Eye (tissue), 1 donor: ENCODE measurements at regions not wholly inside any gene's neighbourhood (a gene's known extent, or its start where the extent isn't known, plus 50 kb on each side); places are given as distances from the start of the nearest gene placed in this dataset.
"Not testable (repeated sequence)": the region's sequence is repeated elsewhere in the genome, so short reads cannot be mapped to it uniquely, and the experiment has no call there.

Source experiments
- DNase-seq: peaks from one replicate; pipeline ENCODE4 v3.0.0-alpha.2; 2015

GRCh38 chr18:38244480-38244879 lies 678.9 kb upstream of the CELF4 start:
- DNase-seq: no peak

- DNase-seq: no peak
These were observed 677.7 kb upstream of the CELF4 start for GRCh38 chr18:38243291-38243690.

- no peak for DNase-seq
These were observed 676.1 kb upstream of the CELF4 start for GRCh38 chr18:38241736-38242135.

DNA sequence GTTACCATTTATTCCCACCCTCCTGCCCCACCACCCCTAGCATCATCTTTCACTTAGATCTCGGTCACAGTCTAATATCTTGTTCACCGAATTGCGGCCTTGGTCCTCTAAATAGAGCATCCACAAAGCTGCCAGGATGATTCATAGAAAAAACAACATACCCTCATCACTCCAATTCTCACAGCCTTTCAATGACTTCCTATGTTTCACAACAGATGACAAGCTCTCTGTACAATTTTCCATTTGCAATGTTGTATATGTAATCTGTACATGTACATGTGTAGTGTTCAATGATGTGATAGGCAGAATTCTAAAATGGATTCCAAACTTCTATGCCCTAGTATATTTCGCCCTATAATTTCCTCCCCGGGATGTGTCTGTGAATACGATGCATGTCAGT lies 675.6 kb upstream of the CELF4 start:
- no peak for DNase-seq

GRCh38 chr18:38239606-38240005 lies 674.0 kb upstream of the CELF4 start:
- no peak for DNase-seq

GRCh38 chr18:38237796-38238195 lies 672.2 kb upstream of the CELF4 start:
- no peak for DNase-seq

- DNase-seq: peak; percentile 41
These were observed 656.0 kb upstream of the CELF4 start for GRCh38 chr18:38221476-38222100.

DNA sequence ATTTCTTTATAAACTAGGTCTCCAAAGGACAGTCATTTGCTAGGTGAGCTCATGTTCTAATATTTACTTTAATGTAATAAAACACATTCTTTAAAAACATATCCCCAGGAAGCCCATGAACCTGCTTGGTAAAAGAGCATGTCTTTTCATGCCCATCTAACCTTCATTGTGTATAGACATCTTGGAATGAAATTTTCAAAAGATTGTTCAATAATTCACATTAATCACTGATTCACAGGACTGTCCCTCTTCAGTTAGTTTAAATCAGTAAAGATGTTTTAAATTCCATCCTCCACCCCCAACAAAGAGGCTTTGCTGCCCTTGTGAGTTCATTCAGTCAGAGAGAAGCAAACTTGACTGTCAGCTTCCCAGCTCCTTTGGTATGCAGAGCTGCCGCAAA lies 633.4 kb upstream of the CELF4 start:
- DNase-seq: peak; percentile 21

GRCh38 chr18:38198526-38198925 lies 632.9 kb upstream of the CELF4 start:
- DNase-seq: no peak

DNA sequence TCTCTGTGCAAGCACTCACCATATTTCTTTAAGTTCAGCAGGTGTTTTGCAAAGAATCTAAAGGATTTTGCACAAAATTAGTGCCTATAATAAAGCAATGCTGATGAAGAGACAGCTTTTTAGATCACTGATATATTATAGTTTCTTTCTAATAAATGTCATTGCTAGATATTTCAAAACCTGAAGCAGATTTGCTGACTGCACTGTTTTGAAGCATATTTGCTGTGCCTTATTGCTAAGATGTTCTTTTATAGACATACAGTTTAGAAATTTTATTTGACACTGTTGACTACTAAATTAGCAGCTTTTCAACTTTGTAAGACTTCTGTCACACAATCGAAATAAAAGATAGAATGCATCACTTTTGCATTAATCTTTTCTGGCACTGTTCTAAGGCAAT lies 620.9 kb upstream of the CELF4 start:
- no peak for DNase-seq

DNA sequence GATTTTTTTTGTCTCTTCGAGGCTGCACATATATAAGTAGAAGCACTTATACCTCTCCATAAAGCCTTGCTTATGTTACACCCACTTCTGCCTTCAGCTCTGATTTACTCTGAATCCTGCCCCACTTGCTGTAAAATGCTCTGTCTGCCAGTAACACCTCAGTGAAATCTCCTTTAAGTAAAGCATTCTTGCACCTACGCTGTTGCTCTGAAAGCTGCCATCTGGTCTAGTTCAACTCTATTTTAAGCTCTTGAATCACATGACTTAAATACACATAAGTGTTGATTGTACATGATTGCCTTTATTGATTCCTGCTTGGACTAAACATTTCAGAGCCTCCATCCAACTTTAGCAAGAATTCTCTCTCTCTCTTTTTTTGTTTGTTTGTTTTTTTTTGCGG lies 609.0 kb upstream of the CELF4 start:
- peak; percentile 19 for DNase-seq

DNA sequence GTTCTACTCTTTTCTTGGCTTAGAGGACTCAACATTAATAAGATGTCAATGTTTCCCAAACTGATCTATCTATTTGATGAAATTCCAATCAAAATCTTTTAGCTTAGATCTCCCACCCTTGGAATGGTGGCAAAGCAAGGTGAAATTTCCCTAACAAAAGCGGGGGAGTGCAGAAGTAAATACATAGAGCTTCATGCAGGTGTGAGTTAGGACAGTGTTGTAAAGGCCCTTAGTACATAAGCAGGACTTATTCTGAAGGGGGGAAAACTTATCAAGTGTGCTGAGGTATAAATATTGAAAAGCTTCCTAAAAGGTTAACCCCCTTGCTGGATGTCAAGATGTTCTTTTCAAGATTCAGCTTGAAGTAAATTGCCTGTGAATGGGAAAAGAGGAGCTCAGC lies 608.6 kb upstream of the CELF4 start:
- DNase-seq: no peak

DNA sequence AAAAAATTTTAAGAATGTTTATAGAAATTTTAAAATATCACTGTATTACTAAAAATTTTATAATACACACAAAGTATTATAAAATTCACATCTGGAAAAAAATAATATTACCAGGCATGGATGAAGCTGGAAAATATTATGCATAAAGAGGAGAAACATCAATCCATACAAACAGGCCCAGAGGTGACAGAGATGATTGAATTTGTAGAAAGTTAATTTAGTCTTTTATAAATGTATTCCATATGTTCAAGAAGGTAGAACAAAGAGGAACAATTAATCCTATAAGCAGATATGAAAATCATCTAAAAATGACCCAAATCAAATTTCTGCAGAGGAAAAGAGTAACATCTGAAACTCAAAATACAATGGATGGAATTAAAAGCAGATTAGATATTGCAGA lies 605.2 kb upstream of the CELF4 start:
- DNase-seq: no peak

- DNase-seq: no peak
These were observed 602.0 kb upstream of the CELF4 start for GRCh38 chr18:38167623-38168022.

DNA sequence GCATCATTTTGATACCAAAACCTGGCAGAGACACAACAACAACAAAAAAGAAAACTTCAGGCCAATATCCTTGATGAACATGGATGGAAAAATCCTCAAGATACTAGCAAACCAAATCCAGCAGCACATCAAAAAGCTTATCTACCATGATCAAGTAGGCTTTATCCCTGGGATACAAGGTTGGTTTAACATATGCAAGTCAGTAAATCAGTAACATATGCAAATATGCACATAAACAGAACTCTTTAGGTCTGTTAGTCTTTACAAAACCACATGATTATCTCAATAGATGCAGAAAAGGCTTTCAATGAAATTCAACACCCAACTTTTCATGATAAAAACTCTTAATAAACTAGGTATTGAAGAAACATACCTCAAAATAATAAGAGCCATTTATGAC lies 587.5 kb upstream of the CELF4 start:
- not testable (repeated sequence) for DNase-seq

DNA sequence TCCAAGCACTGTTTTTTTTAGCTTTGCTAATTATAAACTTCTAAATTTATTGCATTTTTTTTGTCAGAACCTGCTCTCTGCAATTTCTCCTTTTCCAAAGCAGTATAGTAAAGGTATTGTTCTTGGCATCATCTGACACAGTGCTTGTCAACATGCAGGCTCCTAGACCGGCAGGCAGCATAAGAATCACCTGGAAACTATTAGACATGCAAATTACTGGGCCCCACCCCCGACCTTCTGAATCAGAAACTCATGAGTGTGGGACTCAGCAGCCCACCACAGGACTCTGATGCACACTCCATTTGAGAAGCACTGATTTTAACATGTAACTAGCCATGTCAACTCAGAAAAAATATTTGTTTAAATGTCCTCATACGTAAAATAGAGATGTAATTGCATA lies 551.1 kb upstream of the CELF4 start:
- no peak for DNase-seq

GRCh38 chr18:38115201-38115600 lies 549.6 kb upstream of the CELF4 start:
- no peak for DNase-seq

- no peak for DNase-seq
These were observed 521.9 kb upstream of the CELF4 start for GRCh38 chr18:38087538-38087937.

GRCh38 chr18:38081516-38081915 lies 515.9 kb upstream of the CELF4 start:
- DNase-seq: no peak

DNA sequence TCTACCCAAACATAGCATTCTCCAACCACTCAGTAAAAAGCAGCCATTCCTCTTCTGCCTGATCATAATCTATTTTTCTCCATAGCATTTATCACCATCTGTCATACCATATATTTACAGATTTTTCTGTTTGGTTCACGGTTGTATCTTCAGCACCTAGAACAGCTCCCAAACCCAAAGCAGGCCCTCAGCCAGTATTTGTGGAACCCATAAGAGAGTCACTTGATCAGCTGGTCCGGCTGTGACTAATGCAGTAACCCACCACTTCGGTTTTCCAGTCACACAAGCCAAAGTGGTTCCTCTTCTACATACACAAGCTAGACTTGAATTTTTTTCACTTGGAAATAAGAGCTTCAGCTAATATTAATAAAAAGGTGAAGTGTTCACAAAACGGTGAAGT lies 511.6 kb upstream of the CELF4 start:
- peak; percentile 31 for DNase-seq

GRCh38 chr18:38076346-38077070 lies 510.9 kb upstream of the CELF4 start:
- DNase-seq: no peak

DNA sequence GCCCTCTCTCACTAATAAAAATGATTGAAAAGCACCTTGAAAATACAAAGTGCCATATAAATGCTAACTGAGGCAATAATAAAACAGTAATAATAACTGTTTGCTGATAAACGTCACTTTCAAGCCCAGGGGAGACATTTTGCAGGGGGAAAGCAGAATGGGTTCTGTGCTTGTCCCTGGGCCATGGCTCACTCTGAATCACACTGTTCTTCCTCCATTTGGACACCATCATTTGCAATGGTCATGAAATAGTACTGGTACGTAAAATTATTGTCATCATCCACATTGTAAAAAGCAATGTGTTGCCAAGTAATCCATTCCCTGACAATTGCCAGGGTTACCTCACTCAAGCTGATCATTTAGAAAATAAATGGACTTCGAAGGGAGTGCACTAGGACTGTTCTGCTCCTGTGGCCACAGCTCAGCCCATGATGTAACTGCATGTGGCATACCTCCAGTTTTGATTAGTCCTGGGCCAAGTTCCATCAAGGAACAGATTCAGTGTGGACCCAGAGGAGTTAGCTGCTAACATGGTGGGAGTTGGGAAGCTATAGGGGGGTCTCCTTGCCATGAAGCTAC lies 508.8 kb upstream of the CELF4 start:
- DNase-seq: no peak

DNA sequence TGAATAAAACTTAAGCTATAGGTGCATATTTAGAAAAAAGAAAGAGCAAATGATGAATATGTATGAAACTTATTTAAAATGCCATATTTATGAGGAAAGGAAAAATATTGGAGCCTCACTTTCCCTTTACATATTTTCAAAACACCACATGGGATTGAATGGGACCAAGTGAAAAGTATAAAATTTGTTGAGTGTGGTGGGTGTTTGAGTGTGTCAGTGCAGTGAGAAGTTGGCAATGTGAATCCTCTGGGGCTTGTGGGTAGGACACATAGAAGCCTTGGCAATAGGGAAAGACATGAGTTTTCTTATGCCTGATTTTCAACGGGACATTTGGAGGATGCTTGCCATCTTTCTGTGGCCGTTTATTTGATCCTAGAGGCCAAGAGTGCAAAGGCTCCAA lies 502.2 kb upstream of the CELF4 start:
- no peak for DNase-seq

GRCh38 chr18:38067086-38067485 lies 501.5 kb upstream of the CELF4 start:
- no peak for DNase-seq
